ENCODE measurements at regions not wholly inside any gene's neighbourhood (a gene's known extent, or its start where the extent isn't known, plus 50 kb on each side); places are given as distances from the start of the nearest gene placed in this dataset.
A peak's percentile ranks its signal among the peaks of the same experiment; 100 is the strongest.
"Not testable (repeated sequence)": the region's sequence is repeated elsewhere in the genome, so short reads cannot be mapped to it uniquely, and the experiment has no call there.

GRCh38 chr7:91398341-91398740 is 134.1 kb downstream of the FZD1 start:
- DNase-seq (ENCODE audit: low read depth in 2 of 2): no peak

- DNase-seq (ENCODE audit: low read depth in 2 of 2): no peak
Measured at GRCh38 chr7:91405092-91405788, 141.0 kb downstream of the FZD1 start.

GRCh38 chr7:91405873-91406272 is 141.6 kb downstream of the FZD1 start:
- DNase-seq (ENCODE audit: low read depth in 2 of 2): not testable (repeated sequence)

GRCh38 chr7:91407942-91408341 is 143.7 kb downstream of the FZD1 start:
- DNase-seq (ENCODE audit: low read depth in 2 of 2): no peak

- DNase-seq (ENCODE audit: low read depth in 2 of 2): no peak
Measured at GRCh38 chr7:91408388-91409154, 144.3 kb downstream of the FZD1 start.

GRCh38 chr7:91411060-91411459 is 146.8 kb downstream of the FZD1 start:
- DNase-seq (ENCODE audit: low read depth in 2 of 2): no peak

- no peak for DNase-seq (ENCODE audit: low read depth in 2 of 2)
Measured at GRCh38 chr7:91412298-91412697, 148.1 kb downstream of the FZD1 start.

GRCh38 chr7:91414734-91415133 is 150.5 kb downstream of the FZD1 start:
- DNase-seq (ENCODE audit: low read depth in 2 of 2): no peak

- DNase-seq (ENCODE audit: low read depth in 2 of 2): no peak
Measured at GRCh38 chr7:91416155-91416865, 152.1 kb downstream of the FZD1 start.

- DNase-seq (ENCODE audit: low read depth in 2 of 2): no peak
Measured at GRCh38 chr7:91420606-91421005, 156.4 kb downstream of the FZD1 start.

GRCh38 chr7:91421018-91421417 is 156.8 kb downstream of the FZD1 start:
- no peak for DNase-seq (ENCODE audit: low read depth in 2 of 2)

- DNase-seq (ENCODE audit: low read depth in 2 of 2): peak in 1 of 2 donors; percentile 10
Measured at GRCh38 chr7:91424371-91424770, 160.1 kb downstream of the FZD1 start.

- no peak for DNase-seq (ENCODE audit: low read depth in 2 of 2)
Measured at GRCh38 chr7:91425149-91425548, 160.9 kb downstream of the FZD1 start.

GRCh38 chr7:91427051-91427450 is 162.8 kb downstream of the FZD1 start:
- no peak for DNase-seq (ENCODE audit: low read depth in 2 of 2)

GRCh38 chr7:91431601-91432000 is 167.4 kb downstream of the FZD1 start:
- DNase-seq (ENCODE audit: low read depth in 2 of 2): no peak

- DNase-seq (ENCODE audit: low read depth in 2 of 2): no peak
Measured at GRCh38 chr7:91434836-91435235, 170.6 kb downstream of the FZD1 start.

- DNase-seq (ENCODE audit: low read depth in 2 of 2): no peak
Measured at GRCh38 chr7:91435381-91436059, 171.3 kb downstream of the FZD1 start.

GRCh38 chr7:91436655-91437054 is 172.4 kb downstream of the FZD1 start:
- no peak for DNase-seq (ENCODE audit: low read depth in 2 of 2)

GRCh38 chr7:91440198-91440597 is 176.0 kb downstream of the FZD1 start:
- not testable (repeated sequence) for DNase-seq (ENCODE audit: low read depth in 2 of 2)

GRCh38 chr7:91443862-91444261 is 179.6 kb downstream of the FZD1 start:
- no peak for DNase-seq (ENCODE audit: low read depth in 2 of 2)

- DNase-seq (ENCODE audit: low read depth in 2 of 2): no peak
Measured at GRCh38 chr7:91446819-91447218, 182.6 kb downstream of the FZD1 start.

- DNase-seq (ENCODE audit: low read depth in 2 of 2): no peak
Measured at GRCh38 chr7:91455411-91455810, 191.2 kb downstream of the FZD1 start.
